Uterus (tissue), 2 donors: ENCODE measurements at regions not wholly inside any gene's neighbourhood (a gene's known extent, or its start where the extent isn't known, plus 50 kb on each side); places are given as distances from the start of the nearest gene placed in this dataset.

Experiments
- POLR2A ChIP-seq, 2 donors: fragments of 450-650 bp; IDR thresholded peaks; one replicate each; pipeline ENCODE4 v1.6.1; 2016; ENCODE audit warnings: antibody characterized with exemption in 2 of 2, mild to moderate bottlenecking in 1 of 2, moderate library complexity in 1 of 2
- TF ChIP-seq, protein P1 (sequence below), 4 experiments: fragments of 200-600 bp in 2 of 4; fragments of 450-650 bp in 2 of 4; sonication (generic) in 2 of 4; IDR thresholded peaks; one replicate each; pipeline ENCODE4 v1.5.1; 2016 to 2019; ENCODE audit warnings: antibody characterized with exemption in 4 of 4, mild to moderate bottlenecking in 2 of 4, moderate library complexity in 1 of 4

DNA sequence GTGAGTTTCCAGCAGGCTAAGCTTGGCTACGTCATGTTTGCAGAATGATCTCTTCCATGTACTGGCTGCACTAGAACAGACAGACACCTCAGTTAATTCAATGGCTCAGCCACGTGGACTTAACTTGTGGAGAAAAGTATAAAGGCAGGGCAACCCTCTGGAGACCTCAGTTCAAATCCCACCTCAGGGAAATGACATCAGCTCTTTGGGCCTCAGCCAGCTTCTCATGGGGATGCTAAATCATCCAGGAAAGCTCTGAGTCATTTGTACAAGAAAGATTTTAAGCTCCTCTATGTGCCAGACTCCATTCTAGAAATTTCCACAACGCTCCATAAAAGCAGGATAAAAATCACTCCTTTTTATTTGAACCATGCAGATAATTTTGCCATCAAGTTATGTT, 128.5 kb upstream of the SALL4 start:
- TF ChIP-seq, protein P1, sequence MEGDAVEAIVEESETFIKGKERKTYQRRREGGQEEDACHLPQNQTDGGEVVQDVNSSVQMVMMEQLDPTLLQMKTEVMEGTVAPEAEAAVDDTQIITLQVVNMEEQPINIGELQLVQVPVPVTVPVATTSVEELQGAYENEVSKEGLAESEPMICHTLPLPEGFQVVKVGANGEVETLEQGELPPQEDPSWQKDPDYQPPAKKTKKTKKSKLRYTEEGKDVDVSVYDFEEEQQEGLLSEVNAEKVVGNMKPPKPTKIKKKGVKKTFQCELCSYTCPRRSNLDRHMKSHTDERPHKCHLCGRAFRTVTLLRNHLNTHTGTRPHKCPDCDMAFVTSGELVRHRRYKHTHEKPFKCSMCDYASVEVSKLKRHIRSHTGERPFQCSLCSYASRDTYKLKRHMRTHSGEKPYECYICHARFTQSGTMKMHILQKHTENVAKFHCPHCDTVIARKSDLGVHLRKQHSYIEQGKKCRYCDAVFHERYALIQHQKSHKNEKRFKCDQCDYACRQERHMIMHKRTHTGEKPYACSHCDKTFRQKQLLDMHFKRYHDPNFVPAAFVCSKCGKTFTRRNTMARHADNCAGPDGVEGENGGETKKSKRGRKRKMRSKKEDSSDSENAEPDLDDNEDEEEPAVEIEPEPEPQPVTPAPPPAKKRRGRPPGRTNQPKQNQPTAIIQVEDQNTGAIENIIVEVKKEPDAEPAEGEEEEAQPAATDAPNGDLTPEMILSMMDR (IDR thresholded peaks at IDR 0.05) = no peak
- TF ChIP-seq POLR2A (IDR thresholded peaks at IDR 0.05) = no peak
